Activated naive CD4-positive, alpha-beta T cell treated with anti-CD3 and anti-CD28 coated beads, Interleukin-2, amount 50 U/mL, for 72 hours (primary cell): ENCODE measurements at regions not wholly inside any gene's neighbourhood (a gene's known extent, or its start where the extent isn't known, plus 50 kb on each side); places are given as distances from the start of the nearest gene placed in this dataset.
"Not testable (repeated sequence)": the region's sequence is repeated elsewhere in the genome, so short reads cannot be mapped to it uniquely, and the experiment has no call there.

Source experiments
- ATAC-seq, 2 donors: fragments of 150-1000 bp; cut with Tn5 transposase; 2 replicates each; pipeline ENCODE4 v1.10.0; 2021; ENCODE audit warnings: mild to moderate bottlenecking in 2 of 2, moderate library complexity in 2 of 2
- DNase-seq, 2 donors: peaks; one replicate each; pipeline ENCODE4 v3.0.0; 2021 to 2022; ENCODE audit warnings: low spot score in 2 of 2
- H3K27ac Mint-ChIP-seq, 2 donors: one replicate each; pipeline ENCODE4 v1.8.0; 2022; ENCODE audit warnings: mild to moderate bottlenecking in 2 of 2, mixed read lengths in 2 of 2
- H3K36me3 Mint-ChIP-seq, 2 donors: one replicate each; pipeline ENCODE4 v1.8.0; 2022; ENCODE audit warnings: mixed read lengths in 2 of 2
- H3K9me3 Mint-ChIP-seq, 2 donors: one replicate each; pipeline ENCODE4 v1.8.0; 2022; ENCODE audit warnings: mixed read lengths in 2 of 2

DNA sequence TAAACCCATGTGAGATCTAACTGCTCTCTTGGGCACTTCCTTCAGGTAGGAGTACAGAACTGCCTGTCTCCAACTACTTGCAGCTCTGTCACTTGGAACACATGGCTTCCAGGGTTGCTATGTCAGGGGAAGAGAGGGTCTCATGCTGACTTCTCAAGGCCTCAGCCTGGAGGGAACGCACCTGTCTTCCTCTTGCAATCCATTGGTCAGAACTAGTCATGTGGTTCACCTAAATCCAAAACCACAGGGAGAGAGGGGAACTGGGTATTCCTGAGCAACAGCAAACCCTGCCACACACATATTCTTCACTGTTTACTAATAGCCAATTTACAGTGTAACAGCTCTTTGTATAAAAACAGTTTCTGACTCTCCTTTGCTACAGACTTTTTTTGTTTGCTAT is 206.1 kb downstream of the KCNJ2 start:
- no peak overlapping the region for H3K27ac Mint-ChIP-seq
- H3K36me3 Mint-ChIP-seq, result no peaks in the 10 kb centered on the region
- ATAC-seq, result no peak
- DNase-seq, result no peak
- peaks cover 0 to 8% of the 10 kb centered on the region in 2 donors for H3K9me3 Mint-ChIP-seq

DNA sequence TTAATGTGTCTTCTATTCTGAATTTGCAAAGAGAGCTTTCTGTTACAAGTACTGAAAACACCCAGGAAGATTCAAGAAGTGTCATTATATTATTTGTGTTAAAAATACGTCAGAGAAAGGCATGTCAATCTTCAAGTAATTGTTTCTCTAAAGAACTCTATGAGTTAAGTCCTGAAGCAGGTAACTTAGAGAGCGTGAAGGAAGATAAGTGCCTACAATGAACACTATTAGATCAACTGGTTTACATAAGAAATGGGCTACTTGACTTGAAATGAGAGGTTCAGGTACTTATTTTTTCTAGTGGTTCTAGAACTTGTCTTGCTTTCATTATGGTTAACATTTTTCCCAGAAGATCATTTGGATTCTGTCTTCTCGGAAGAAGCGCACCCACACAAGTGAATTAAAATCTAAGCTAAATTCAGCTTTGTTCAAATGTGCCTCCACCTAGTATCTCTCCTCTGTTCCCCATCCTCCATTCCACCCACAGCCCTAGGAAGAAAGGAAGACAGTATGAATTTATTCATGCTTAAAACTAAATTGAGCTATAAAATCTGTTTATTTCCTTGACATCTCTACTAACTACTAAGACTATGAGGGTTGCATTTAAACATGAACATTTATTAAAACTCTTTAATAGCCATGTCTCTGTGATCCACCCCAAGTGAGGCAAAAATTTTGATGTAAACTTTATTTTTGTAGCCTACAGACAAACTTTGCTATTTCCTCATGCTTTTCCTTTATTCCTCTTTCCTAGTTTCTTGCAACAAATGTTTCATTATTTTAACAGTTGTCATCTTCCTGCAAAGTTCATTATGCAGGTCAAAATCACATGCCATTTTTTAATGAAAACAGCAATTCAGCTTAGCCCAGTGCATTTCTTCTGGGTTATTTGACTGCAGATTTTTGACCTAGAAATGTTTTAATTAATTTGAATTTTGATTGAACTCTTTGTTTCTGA is 206.8 kb downstream of the KCNJ2 start:
- H3K9me3 Mint-ChIP-seq, result peaks cover 0 to 8% of the 10 kb centered on the region in 2 donors
- no peaks in the 10 kb centered on the region for H3K36me3 Mint-ChIP-seq
- H3K27ac Mint-ChIP-seq, result no peak overlapping the region
- DNase-seq, result no peak
- no peak for ATAC-seq

DNA sequence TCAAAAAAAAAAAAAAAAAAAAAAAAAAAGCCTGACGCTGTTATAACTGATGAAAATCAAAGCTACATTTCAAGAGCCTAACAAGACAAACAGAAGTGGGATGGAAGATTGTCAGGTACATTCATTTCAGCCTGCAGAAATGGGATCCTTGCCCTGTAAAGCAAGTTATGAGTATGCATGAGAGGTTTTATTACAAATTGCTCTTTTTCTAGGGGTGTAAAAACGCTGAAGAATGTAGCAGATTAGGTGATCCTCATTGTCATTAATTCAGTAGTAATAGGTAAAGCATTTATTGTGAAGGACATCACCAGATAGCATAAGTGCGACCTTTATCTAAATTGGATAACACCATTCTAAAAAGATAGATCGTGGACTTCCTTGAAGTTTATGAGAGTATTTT is 208.3 kb downstream of the KCNJ2 start:
- no peak for ATAC-seq
- peaks cover 0 to 8% of the 10 kb centered on the region in 2 donors for H3K9me3 Mint-ChIP-seq
- DNase-seq, result no peak
- H3K27ac Mint-ChIP-seq, result no peak overlapping the region
- no peaks in the 10 kb centered on the region for H3K36me3 Mint-ChIP-seq

DNA sequence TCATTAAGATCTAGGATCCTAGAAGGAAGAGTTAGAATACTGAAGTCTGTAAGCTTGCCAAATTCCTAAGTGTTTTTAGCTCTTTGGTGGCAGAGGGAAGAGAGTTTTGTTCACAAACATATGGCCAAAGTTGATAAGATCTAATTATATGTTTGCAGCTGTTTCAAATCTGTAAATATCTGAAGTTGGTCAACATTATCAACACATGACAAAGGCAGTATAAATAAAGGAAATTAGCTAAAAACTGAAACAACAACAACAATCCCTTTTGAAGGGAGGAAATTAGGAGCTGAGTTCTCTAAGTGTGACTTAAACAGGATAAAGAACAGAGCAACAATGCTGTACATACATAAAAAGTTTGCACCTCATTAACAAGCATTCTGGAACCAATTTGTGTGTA is 208.7 kb downstream of the KCNJ2 start:
- ATAC-seq (no peak), DNase-seq (no peak)
- no peaks in the 10 kb centered on the region for H3K36me3 Mint-ChIP-seq
- H3K27ac Mint-ChIP-seq, result no peak overlapping the region
- H3K9me3 Mint-ChIP-seq, result peaks cover 0 to 8% of the 10 kb centered on the region in 2 donors

DNA sequence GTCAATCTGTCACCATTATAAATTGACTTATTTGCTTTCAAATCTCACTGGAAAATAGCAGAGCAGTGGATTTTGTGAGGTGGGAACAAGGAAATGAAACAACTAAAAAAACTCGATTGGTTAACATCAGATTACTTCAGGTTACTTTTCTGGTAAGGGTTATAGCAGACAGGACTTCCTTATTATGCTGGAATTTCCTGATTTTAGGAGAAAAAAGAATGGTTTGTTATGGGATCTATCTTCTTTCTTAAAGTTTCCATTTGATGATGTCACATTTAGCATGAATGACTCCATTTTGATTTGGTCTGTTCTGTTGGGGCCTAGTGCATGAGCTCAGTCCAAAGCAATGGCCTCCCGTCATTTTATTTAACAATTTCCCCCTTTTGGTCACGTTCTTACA is 210.6 kb downstream of the KCNJ2 start:
- DNase-seq (no peak), ATAC-seq (no peak)
- no peak overlapping the region for H3K27ac Mint-ChIP-seq
- H3K36me3 Mint-ChIP-seq, result no peaks in the 10 kb centered on the region
- H3K9me3 Mint-ChIP-seq, result peaks cover 0 to 4% of the 10 kb centered on the region in 2 donors

DNA sequence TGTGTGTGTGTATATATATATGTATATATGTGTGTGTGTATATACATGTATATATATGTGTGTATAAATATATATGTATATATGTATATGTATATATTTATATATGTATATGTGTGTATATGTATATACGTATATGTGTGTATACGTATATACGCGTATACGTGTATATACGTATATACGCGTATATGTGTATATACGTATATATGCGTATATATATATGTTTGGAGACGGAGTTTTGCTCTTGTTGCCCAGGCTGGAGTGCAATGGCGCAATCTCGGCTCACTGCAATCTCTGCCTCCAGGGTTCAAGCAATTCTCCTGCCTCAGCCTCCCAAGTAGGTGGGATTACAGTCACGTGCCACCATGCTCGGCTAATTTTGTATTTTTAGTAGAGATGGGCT is 212.6 kb downstream of the KCNJ2 start:
- H3K9me3 Mint-ChIP-seq, DNase-seq, H3K36me3 Mint-ChIP-seq, ATAC-seq, H3K27ac Mint-ChIP-seq: not testable (repeated sequence)

DNA sequence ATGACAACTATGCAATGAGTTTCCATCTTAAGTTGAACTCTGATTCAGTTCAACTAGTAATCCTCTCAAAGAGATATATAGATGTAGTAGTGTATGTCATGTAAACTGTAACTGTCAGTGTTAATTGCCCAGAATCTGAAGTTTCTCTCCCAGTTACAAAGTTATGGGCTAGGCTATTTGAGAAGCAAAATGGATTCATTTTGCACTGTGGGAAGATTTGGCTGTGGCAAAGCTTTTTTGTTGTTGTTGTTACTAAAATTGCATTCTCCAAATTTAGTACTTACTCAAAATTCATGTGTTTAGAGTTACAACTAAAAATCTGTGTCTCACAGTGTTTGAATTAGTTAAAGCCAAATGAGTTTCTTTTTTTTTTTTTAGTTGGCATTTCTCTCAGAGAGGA is 219.0 kb downstream of the KCNJ2 start:
- DNase-seq (no peak), ATAC-seq (no peak)
- no peaks in the 10 kb centered on the region for H3K36me3 Mint-ChIP-seq
- H3K9me3 Mint-ChIP-seq, result peaks cover 2 to 4% of the 10 kb centered on the region in 2 donors
- no peak overlapping the region for H3K27ac Mint-ChIP-seq

DNA sequence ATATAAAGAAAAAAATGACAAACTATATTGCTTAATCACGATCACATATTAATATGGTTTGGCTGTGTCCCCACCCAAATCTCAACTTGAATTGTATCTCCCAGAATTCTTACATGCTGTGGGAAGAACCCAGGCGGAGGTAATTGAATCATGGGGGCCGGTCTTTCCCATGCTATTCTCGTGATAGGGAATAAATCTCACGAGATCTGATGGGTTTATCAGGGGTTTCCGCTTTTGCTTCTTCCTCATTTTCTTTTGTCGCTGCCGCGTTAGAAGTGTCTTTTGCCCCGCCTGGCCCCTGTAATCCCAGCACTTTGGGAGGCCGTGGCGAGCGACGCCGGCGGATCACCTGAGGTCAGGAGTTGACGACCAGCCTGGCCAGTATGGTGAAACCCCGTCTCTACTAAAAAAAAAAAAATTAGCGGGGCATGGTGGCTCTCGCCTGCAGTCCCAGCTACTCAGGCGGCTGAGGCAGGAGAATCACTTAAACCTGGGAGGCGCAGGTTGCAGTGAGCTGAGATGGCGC is 220.0 kb downstream of the KCNJ2 start:
- H3K9me3 Mint-ChIP-seq, ATAC-seq, DNase-seq, H3K36me3 Mint-ChIP-seq, H3K27ac Mint-ChIP-seq: not testable (repeated sequence)

DNA sequence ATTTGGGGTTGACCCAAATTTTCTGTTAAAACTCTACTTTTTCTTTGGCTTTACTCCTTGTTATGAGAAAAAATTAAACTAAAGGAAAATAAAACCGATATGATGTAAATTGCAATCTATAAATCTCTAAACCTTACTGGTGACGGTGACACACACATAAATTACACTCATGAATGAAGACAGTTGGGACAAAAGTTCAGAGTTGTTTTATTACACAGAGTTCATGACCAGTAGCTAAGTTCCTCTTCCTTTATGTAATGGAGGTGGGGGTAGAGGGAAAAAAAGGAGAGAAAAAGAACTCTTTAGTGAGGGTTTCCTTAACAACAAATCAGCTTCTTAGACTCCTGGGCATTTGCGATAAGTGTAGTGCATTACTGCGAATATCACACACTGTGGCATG is 220.7 kb downstream of the KCNJ2 start:
- no peak for DNase-seq
- no peak for ATAC-seq
- Mint-ChIP-seq H3K27ac (no peak overlapping the region), H3K36me3 (no peaks in the 10 kb centered on the region), H3K9me3 (peaks cover 2 to 4% of the 10 kb centered on the region in 2 donors)

DNA sequence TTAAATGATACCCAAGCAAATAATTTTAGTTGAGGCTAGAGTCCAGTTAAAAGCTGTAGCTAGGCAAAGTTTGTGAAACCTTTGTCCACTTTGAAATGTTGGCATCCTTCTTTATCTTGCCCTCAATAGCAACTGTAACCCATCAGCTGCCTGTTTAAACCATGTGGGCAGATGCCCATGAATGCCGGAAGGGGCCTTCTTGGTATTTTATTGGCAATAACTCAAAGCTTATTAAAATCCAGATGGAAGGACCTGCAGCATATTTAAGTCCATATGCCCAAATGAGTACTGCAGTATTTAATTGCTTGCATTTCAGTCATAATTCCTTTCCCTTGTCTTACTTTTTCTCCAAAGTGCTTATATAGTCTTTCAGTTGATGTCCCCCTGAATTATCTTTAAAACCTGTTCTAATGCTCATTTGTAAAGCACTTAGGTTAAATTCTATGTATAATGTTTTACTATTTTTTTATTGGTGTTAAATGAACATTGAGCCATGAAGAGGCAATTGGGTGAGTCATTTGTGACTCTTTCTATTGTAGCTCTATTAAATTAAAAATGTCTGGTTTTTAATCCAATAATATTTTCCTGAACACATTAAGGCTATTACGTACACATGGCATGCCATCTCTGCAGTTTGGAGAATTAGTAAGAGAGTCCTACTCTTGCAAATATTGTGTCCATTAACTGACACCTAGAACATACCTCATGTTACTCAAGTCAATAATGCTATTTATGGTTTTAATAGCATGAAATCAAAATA is 225.3 kb downstream of the KCNJ2 start:
- no peak for DNase-seq
- peaks cover 0 to 5% of the 10 kb centered on the region in 2 donors for H3K36me3 Mint-ChIP-seq
- peaks cover 5 to 7% of the 10 kb centered on the region in 2 donors for H3K9me3 Mint-ChIP-seq
- ATAC-seq, result no peak
- no peak overlapping the region for H3K27ac Mint-ChIP-seq

DNA sequence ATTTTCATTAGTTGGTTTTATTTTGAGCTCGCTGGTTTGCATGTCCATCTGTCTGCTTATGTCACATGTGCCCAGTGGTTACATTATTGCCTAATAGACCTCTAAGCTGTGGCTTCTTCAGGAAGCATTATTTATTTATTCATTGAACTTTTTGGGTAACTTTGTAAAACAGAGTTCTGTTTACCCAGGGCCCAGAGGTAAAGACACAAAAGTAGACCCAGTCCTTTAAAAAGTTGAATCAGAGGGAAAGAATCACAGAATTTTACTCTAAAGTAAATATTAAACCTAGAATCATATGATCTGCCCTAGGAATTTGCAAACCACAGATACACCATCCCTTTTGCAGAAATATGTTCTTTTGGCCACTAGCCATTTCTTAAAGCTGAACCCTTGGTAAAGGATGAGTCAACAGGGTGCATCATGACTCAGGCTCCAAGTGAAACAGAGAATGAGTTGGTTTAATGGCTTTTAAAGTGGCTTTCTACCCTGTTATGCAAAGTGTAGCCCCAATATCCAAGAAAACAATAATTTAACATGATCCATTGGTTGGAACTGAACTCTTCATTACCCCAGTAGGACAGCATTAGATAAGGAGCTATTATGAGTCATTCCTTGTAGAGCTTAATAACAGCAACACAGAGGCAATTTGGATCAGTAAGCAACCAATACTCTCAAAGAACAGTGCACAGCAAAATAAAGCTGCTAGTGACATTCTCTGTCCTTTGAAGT is 236.3 kb downstream of the KCNJ2 start:
- Mint-ChIP-seq H3K36me3 (no peaks in the 10 kb centered on the region), H3K27ac (no peak overlapping the region), H3K9me3 (peaks cover 0 to 3% of the 10 kb centered on the region in 2 donors)
- ATAC-seq (no peak), DNase-seq (no peak)

DNA sequence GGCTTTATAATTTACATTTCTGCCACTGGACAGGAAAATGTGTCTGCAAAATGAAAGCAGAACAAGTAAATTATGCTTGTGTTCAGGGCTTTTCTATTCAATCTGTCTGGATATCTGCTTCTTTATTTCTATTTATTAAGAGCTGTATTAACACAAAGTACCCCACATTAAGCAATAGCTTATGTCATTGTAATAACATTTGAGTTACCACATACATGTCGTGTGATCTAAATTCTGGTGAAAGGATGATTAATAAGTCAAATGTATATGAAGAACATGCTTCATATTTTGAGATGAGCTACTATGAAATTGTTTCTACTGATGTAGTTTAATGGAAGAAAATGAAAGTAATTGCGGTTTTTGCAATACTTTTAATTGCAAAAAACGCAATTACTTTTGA is 238.2 kb downstream of the KCNJ2 start:
- Mint-ChIP-seq H3K36me3 (no peaks in the 10 kb centered on the region), H3K27ac (no peak overlapping the region), H3K9me3 (no peaks in the 10 kb centered on the region)
- ATAC-seq (no peak), DNase-seq (no peak)

DNA sequence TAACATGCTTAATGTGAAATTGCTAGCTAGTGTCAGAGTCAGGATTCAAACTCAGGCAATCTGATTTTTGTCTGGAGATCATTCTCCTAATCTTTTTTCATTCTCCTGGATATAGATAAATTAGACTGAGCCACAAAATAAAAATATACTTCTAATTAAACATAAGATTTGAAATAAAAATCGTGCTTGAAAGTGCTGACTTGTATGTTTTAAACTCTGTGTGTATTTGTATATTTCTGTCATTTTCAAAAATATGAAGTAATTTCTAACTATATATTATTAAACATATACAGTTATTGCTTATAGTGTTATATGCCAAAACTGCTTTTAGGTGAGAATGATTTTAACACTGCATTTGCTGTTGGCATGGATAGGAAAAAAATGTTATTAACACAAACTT is 239.4 kb downstream of the KCNJ2 start:
- Mint-ChIP-seq H3K9me3 (no peaks in the 10 kb centered on the region), H3K36me3 (no peaks in the 10 kb centered on the region), H3K27ac (no peak overlapping the region)
- ATAC-seq (no peak), DNase-seq (no peak)

DNA sequence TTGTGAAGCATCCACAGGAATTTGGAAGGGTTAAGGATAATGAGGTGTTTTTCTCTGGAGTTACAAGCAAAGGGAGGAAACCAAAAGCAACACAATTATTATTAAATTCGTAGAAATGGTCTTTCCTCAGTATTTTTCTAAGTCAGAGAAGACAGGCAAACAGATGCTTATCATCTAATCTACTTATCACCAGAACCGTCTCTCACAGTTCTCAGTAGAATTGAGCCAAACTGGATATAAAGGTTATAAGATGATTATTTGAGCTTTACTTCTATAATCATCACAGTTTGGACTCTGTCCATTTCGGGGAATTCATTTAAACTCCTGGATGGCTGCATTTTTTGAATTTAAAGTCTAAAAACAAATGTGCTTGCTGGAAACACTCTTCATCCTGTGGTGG is 245.0 kb downstream of the KCNJ2 start:
- DNase-seq, result no peak
- Mint-ChIP-seq H3K36me3 (no peaks in the 10 kb centered on the region), H3K9me3 (no peaks in the 10 kb centered on the region), H3K27ac (no peak overlapping the region)
- ATAC-seq, result no peak

DNA sequence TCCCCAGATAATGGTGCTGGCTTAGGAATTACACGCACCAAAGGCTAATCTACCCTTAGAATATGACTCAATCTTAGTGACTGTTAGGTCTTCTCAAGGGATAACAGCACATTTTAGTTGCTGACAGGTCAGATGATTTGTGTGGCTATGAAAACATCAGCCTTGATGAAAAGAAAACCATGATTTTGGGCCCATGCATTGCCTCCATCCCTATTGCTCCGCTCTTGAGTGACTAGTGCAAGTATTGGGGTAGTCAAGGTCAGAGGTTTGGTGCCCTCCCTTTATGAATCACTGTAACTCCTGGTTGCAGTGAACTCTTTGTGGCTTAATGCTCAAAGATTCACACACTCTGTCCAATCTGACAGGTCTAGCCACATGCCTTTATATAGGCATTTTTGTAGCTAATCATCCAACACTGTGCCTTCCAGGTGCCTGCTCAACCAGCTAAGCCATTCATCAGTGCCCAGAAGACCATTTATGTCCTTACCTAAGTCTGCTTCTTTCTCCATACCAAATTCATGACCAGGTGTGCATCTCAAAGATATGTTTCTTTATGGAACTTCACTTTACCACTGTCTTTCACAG is 251.6 kb downstream of the KCNJ2 start:
- H3K27ac Mint-ChIP-seq, result no peak overlapping the region
- DNase-seq (no peak), ATAC-seq (no peak)
- H3K9me3 Mint-ChIP-seq, result peaks cover 0 to 13% of the 10 kb centered on the region in 2 donors
- no peaks in the 10 kb centered on the region for H3K36me3 Mint-ChIP-seq

DNA sequence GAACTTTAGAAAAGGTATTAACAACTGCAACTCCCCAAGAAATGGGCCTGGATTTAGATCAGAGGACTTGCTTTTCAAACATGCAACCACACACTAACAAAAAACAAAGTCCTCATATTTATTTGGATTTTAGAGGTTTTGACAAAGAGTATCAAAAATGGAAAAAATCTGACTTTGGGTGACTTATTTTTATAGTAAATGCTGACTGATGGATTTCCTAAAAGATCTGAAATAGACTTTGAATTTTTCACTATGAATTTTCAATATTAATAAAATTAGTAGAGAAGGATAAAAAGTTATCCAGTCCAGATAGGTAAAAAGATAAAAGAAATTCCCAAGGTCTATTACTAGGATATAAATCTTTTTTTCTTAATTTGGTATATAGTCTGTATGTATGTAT is 253.5 kb downstream of the KCNJ2 start:
- H3K27ac Mint-ChIP-seq, result no peak overlapping the region
- H3K36me3 Mint-ChIP-seq, result no peaks in the 10 kb centered on the region
- H3K9me3 Mint-ChIP-seq, result peaks cover 0 to 13% of the 10 kb centered on the region in 2 donors
- DNase-seq (no peak), ATAC-seq (no peak)
